GM13977 (cell line): ENCODE measurements at regions not wholly inside any gene's neighbourhood (a gene's known extent, or its start where the extent isn't known, plus 50 kb on each side); places are given as distances from the start of the nearest gene placed in this dataset.

ENCODE experiments used
- DNase-seq: peaks from one replicate; pipeline ENCODE4 v3.0.0; 2012; ENCODE audit warnings: low spot score
- CTCF ChIP-seq: IDR thresholded peaks from 2 replicates; pipeline ENCODE4 v1.5.1; 2012; ENCODE audit warnings: mild to moderate bottlenecking, control low read depth; ENCODE audit not compliant: insufficient read depth; ENCODE audit errors: extremely low read depth, missing control alignments
- in situ Hi-C: fragments of 300-500 bp; cut with MboI; formaldehyde crosslinking; loops from one replicate; pipeline ENCODE4 v1.12.0; 2022; ENCODE audit warnings: low sequenced_read_pairs, low pct_unique_long_range_greater_than_20kb, mixed read lengths, inconsistent platforms; ENCODE audit not compliant: unreplicated experiment

GRCh38 chr2:234266952-234267351 lies 216.4 kb downstream of the SPP2 start:
- in situ Hi-C loops = no loop called here
- TF ChIP-seq CTCF = no peak
- no peak for DNase-seq

GRCh38 chr2:234265206-234265605 lies 214.7 kb downstream of the SPP2 start:
- TF ChIP-seq CTCF = no peak
- in situ Hi-C loops = no loop called here
- DNase-seq = no peak

- TF ChIP-seq CTCF = no peak
- in situ Hi-C loops = no loop called here
- DNase-seq = no peak
These were observed 211.2 kb downstream of the SPP2 start for GRCh38 chr2:234261736-234262135.

- TF ChIP-seq CTCF = no peak
- DNase-seq = no peak
- in situ Hi-C loops = no loop called here
These were observed 208.9 kb downstream of the SPP2 start for GRCh38 chr2:234259440-234259839.

GRCh38 chr2:234258562-234259141 lies 208.2 kb downstream of the SPP2 start:
- no peak for DNase-seq
- TF ChIP-seq CTCF = no peak
- in situ Hi-C loops = no loop called here

DNA sequence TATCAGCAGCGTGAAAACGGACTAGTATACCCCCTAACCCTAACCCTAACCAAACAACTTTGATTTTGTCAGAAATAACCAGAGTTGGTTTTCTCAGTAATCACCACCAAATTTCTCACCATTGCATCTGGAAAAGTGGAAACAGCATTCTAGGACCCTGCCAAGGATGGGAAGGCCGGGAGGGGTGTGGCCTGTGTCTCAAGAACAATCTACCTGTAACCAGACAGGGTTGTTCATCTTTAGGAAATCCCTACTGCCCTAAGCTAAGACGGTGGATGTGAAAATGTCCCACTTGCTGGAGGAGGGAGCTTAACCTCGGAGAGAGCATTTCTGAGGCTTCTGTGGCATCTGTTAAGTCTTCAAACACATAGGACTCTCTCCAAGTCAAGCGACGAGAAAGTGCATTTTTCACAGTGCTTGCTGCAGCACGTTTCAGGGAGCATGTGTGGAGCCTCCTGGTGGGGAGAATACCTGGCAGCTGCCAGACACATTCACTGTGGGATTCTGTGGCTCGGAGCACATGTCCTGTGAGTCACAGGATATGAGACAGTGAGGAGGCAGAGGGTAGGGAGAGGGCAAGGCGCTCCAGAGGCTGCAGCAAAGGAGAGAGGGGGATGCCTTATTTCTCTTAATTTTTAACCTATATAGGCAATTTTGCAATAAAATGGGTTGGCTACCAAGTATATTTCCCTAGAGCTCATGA lies 207.5 kb downstream of the SPP2 start:
- no peak for DNase-seq
- TF ChIP-seq CTCF = no peak
- in situ Hi-C loops = no loop called here

DNA sequence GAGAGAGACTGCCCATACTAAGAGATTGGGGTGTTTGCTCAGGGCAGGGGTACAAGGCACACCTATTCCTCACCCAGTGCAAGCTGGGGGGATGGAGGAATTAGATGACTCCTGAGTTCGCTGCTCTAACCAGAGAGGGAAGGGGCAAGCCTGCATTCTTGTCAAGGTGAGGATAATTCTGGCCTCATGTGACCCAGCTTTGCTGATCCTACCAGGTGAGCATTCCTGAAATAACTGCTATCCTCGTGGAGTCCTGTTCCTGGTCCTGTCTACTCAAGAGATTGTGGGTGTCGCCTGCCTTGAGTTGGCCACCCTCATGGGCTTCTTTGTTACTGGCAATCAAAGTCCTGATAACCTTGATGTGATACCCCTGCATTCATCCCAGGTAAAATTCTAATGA lies 206.0 kb downstream of the SPP2 start:
- DNase-seq = no peak
- TF ChIP-seq CTCF = no peak
- in situ Hi-C loops = no loop called here
